Chondrocyte (in vitro differentiated cells): ENCODE measurements at regions not wholly inside any gene's neighbourhood (a gene's known extent, or its start where the extent isn't known, plus 50 kb on each side); places are given as distances from the start of the nearest gene placed in this dataset.
"Not testable (repeated sequence)": the region's sequence is repeated elsewhere in the genome, so short reads cannot be mapped to it uniquely, and the experiment has no call there.

Experiments
- DNase-seq: peaks from one replicate; pipeline ENCODE4 v3.0.0; 2021; ENCODE audit warnings: mixed read lengths, low spot score
- H3K27ac Mint-ChIP-seq: one replicate; pipeline ENCODE4 v1.8.0; 2021; ENCODE audit warnings: mild to moderate bottlenecking, moderate library complexity, mixed read lengths; ENCODE audit not compliant: unreplicated experiment
- H3K27me3 Mint-ChIP-seq: 2 replicates; pipeline ENCODE4 v1.8.0; 2021; ENCODE audit warnings: low read depth, mixed read lengths
- H3K36me3 Mint-ChIP-seq: 2 replicates; pipeline ENCODE4 v1.8.0; 2021; ENCODE audit warnings: low read depth, mixed read lengths
- H3K4me1 Mint-ChIP-seq: 2 replicates; pipeline ENCODE4 v1.8.0; 2021; ENCODE audit warnings: low read depth, mild to moderate bottlenecking, mixed read lengths
- H3K4me3 Mint-ChIP-seq: one replicate; pipeline ENCODE4 v1.8.0; 2021; ENCODE audit warnings: mild to moderate bottlenecking, moderate library complexity, mixed read lengths; ENCODE audit not compliant: unreplicated experiment
- H3K9me3 Mint-ChIP-seq: 2 replicates; pipeline ENCODE4 v1.8.0; 2021; ENCODE audit warnings: low read depth, mixed read lengths
- CTCF ChIP-seq: fragments of 200-600 bp; sonication (generic); IDR thresholded peaks from 2 replicates; pipeline ENCODE4 v1.5.0; 2021; ENCODE audit warnings: antibody characterized with exemption, mild to moderate bottlenecking, moderate library complexity

DNA sequence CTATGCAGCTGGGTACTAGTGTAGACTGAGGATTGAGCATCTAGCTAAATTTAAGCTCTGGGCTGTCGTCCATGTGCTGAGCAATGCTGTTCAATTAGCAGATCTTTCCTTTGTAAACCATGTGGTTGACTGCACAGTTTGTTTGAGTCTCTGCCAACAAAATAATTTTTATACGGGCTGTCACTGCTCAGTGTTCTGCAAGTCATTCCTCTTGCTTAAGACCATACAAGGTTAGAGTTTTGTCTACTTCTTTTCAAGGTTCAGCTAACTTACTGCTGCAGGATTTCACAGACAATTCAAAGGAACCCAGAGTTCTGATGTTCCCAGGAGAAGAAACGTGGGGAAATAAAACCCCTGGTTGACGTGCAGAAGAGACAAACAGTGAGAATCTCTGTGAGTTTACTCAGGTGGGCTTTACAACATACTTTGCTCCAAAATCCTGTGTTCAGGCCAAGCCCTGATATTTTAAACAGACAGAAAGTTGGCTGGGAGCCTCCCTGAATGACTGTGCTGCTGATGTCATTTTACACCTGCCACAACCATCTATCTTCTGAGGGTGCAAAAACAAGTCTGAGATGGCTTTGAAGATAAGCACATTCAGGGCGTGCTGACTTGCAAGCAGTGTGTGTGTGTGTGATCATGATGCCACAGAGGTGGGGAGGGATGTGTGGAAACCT lies 177.1 kb upstream of the SVIL start:
- Mint-ChIP-seq H3K4me3 (no peak overlapping the region), H3K27ac (peak overlapping the region; percentile 80), H3K9me3 (no peaks in the 10 kb centered on the region), H3K27me3 (no peaks in the 10 kb centered on the region), H3K36me3 (no peaks in the 10 kb centered on the region), H3K4me1 (peaks cover 31% of the 10 kb centered on the region)
- TF ChIP-seq CTCF = no peak
- no peak for DNase-seq

DNA sequence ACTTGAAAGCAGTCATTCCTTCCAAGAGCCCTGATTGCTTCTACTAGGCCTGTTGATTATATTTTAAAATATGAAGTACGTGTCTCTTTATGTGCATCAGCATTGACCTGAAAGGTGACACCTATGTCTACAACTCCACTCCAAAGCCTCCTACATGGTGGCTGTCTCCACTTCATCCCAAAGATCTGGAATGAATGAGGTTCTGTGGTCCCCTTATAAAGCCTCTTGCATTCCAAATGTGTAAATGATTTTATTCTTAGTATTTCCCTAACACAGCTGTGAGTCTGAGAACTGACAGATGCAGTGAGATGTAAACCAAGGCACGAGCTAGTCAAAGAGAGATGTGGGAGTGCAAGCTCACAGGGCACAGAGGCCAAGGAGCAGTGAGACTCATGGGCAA lies 176.0 kb upstream of the SVIL start:
- no peak for TF ChIP-seq CTCF
- H3K36me3 Mint-ChIP-seq = no peaks in the 10 kb centered on the region
- no peaks in the 10 kb centered on the region for H3K9me3 Mint-ChIP-seq
- H3K27me3 Mint-ChIP-seq = no peaks in the 10 kb centered on the region
- no peak overlapping the region for H3K27ac Mint-ChIP-seq
- H3K4me3 Mint-ChIP-seq = no peak overlapping the region
- no peak for DNase-seq
- peaks cover 35% of the 10 kb centered on the region for H3K4me1 Mint-ChIP-seq

DNA sequence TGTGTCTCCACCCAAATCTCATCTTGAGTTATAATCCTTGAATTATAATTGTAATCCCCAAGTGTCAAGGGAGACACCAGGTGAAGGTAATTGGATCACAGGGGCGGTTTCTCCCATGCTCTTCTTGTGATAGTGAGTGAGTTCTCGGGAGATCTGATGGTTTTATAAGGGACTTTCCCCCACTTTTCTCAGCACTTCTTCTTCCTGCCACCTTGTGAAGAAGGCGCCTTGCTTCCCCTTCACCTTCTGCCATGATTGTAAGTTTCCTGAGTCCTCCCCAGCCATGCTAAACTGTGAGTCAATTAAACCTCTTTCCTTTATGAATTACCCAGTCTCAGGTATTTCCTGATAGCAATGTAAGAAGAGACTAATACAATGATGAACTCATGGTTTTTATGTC lies 175.5 kb upstream of the SVIL start:
- not testable (repeated sequence) for H3K4me3 Mint-ChIP-seq, DNase-seq, H3K36me3 Mint-ChIP-seq, H3K27me3 Mint-ChIP-seq, H3K9me3 Mint-ChIP-seq, H3K27ac Mint-ChIP-seq
- peaks cover 41% of the 10 kb centered on the region for H3K4me1 Mint-ChIP-seq

GRCh38 chr10:29809383-29809782 lies 174.6 kb upstream of the SVIL start:
- Mint-ChIP-seq H3K27me3 (no peaks in the 10 kb centered on the region), H3K27ac (no peak overlapping the region), H3K4me3 (no peak overlapping the region), H3K36me3 (no peaks in the 10 kb centered on the region), H3K9me3 (no peaks in the 10 kb centered on the region), H3K4me1 (peaks cover 49% of the 10 kb centered on the region)
- no peak for TF ChIP-seq CTCF
- DNase-seq = no peak

GRCh38 chr10:29807163-29807806 lies 172.5 kb upstream of the SVIL start:
- no peak overlapping the region for H3K4me3 Mint-ChIP-seq
- no peaks in the 10 kb centered on the region for H3K27me3 Mint-ChIP-seq

More at GRCh38 chr10:29807163-29807806, 172.5 kb upstream of the SVIL start:
- Mint-ChIP-seq H3K36me3 (no peaks in the 10 kb centered on the region), H3K9me3 (no peaks in the 10 kb centered on the region), H3K4me1 (peaks cover 62% of the 10 kb centered on the region), H3K27ac (peak overlapping the region; percentile 8)
- no peak for TF ChIP-seq CTCF
- no peak for DNase-seq
